ENCODE measurements at regions not wholly inside any gene's neighbourhood (a gene's known extent, or its start where the extent isn't known, plus 50 kb on each side); places are given as distances from the start of the nearest gene placed in this dataset.

- no peak for TF ChIP-seq CTCF (IDR thresholded peaks at IDR 0.05; ENCODE audit: low read depth, low read length)
- TF ChIP-seq EZH2phosphoT487 (IDR thresholded peaks at IDR 0.05; ENCODE audit: low read depth): no peak
Measured at GRCh38 chr10:21087476-21087875, 190.4 kb upstream of the NEBL start.

Data from OCI-LY3 (cell line).